ENCODE measurements at regions not wholly inside any gene's neighbourhood (a gene's known extent, or its start where the extent isn't known, plus 50 kb on each side); places are given as distances from the start of the nearest gene placed in this dataset.

- no peak for DNase-seq
Observed at GRCh38 chr16:73287859-73288405, 240.0 kb upstream of the ZFHX3 start.

- no peak for DNase-seq
Observed at GRCh38 chr16:73286346-73287267, 238.7 kb upstream of the ZFHX3 start.

GRCh38 chr16:73285436-73286201 is 237.7 kb upstream of the ZFHX3 start:
- DNase-seq, result no peak

- DNase-seq, result no peak
Observed at GRCh38 chr16:73280388-73280787, 232.5 kb upstream of the ZFHX3 start.

- DNase-seq, result peak; percentile 22
Observed at GRCh38 chr16:73279451-73279850, 231.5 kb upstream of the ZFHX3 start.

GRCh38 chr16:73277071-73277470 is 229.1 kb upstream of the ZFHX3 start:
- DNase-seq, result no peak

GRCh38 chr16:73275448-73275847 is 227.5 kb upstream of the ZFHX3 start:
- no peak for DNase-seq

GRCh38 chr16:73275024-73275423 is 227.1 kb upstream of the ZFHX3 start:
- no peak for DNase-seq

- DNase-seq, result no peak
Observed at GRCh38 chr16:73274140-73274539, 226.2 kb upstream of the ZFHX3 start.

- no peak for DNase-seq
Observed at GRCh38 chr16:73268366-73268993, 220.6 kb upstream of the ZFHX3 start.

GRCh38 chr16:73265935-73266334 is 218.0 kb upstream of the ZFHX3 start:
- DNase-seq, result no peak

- no peak for DNase-seq
Observed at GRCh38 chr16:73265124-73265837, 217.4 kb upstream of the ZFHX3 start.

- DNase-seq, result no peak
Observed at GRCh38 chr16:73262931-73263330, 215.0 kb upstream of the ZFHX3 start.

GRCh38 chr16:73255031-73255430 is 207.1 kb upstream of the ZFHX3 start:
- no peak for DNase-seq

GRCh38 chr16:73253922-73254480 is 206.1 kb upstream of the ZFHX3 start:
- DNase-seq, result no peak

GRCh38 chr16:73252446-73252845 is 204.5 kb upstream of the ZFHX3 start:
- no peak for DNase-seq

GRCh38 chr16:73251608-73252007 is 203.7 kb upstream of the ZFHX3 start:
- no peak for DNase-seq

- DNase-seq, result no peak
Observed at GRCh38 chr16:73248316-73248715, 200.4 kb upstream of the ZFHX3 start.

- no peak for DNase-seq
Observed at GRCh38 chr16:73240920-73241319, 193.0 kb upstream of the ZFHX3 start.

- DNase-seq, result no peak
Observed at GRCh38 chr16:73237601-73238000, 189.7 kb upstream of the ZFHX3 start.

- DNase-seq, result no peak
Observed at GRCh38 chr16:73234496-73234895, 186.6 kb upstream of the ZFHX3 start.

GRCh38 chr16:73233846-73234424 is 186.0 kb upstream of the ZFHX3 start:
- DNase-seq, result peak; percentile 8
